HG02610 (cell line): ENCODE measurements at regions not wholly inside any gene's neighbourhood (a gene's known extent, or its start where the extent isn't known, plus 50 kb on each side); places are given as distances from the start of the nearest gene placed in this dataset.
A peak's percentile ranks its signal among the peaks of the same experiment; 100 is the strongest.

ENCODE experiments used
- ATAC-seq: cut with Tn5 transposase; IDR thresholded peaks from one replicate; pipeline ENCODE4 v1.9.1; 2021; ENCODE audit warnings: mild to moderate bottlenecking, moderate library complexity; ENCODE audit not compliant: unreplicated experiment

GRCh38 chr11:30089921-30090320 is 73.1 kb upstream of the KCNA4 start:
- no peak for ATAC-seq

GRCh38 chr11:30091246-30091645 is 74.4 kb upstream of the KCNA4 start:
- ATAC-seq, result no peak

- no peak for ATAC-seq
These were observed 74.9 kb upstream of the KCNA4 start for GRCh38 chr11:30091737-30092136.

GRCh38 chr11:30092518-30092917 is 75.7 kb upstream of the KCNA4 start:
- no peak for ATAC-seq

- ATAC-seq, result no peak
These were observed 83.7 kb upstream of the KCNA4 start for GRCh38 chr11:30100495-30100894.

- ATAC-seq, result no peak
These were observed 89.7 kb upstream of the KCNA4 start for GRCh38 chr11:30106222-30107181.

GRCh38 chr11:30107899-30108298 is 91.1 kb upstream of the KCNA4 start:
- ATAC-seq, result no peak

- no peak for ATAC-seq
These were observed 92.9 kb upstream of the KCNA4 start for GRCh38 chr11:30109774-30110173.

GRCh38 chr11:30110691-30111090 is 93.9 kb upstream of the KCNA4 start:
- ATAC-seq, result no peak

GRCh38 chr11:30111786-30112185 is 95.0 kb upstream of the KCNA4 start:
- ATAC-seq, result no peak

GRCh38 chr11:30113326-30113898 is 96.6 kb upstream of the KCNA4 start:
- no peak for ATAC-seq

- no peak for ATAC-seq
These were observed 99.7 kb upstream of the KCNA4 start for GRCh38 chr11:30116512-30116911.

- no peak for ATAC-seq
These were observed 103.3 kb upstream of the KCNA4 start for GRCh38 chr11:30120045-30120589.

GRCh38 chr11:30125456-30125855 is 105.4 kb upstream of the FSHB start:
- ATAC-seq, result no peak

GRCh38 chr11:30128269-30128932 is 102.4 kb upstream of the FSHB start:
- no peak for ATAC-seq

- peak; percentile 70 for ATAC-seq
These were observed 99.3 kb upstream of the FSHB start for GRCh38 chr11:30131535-30131934.

GRCh38 chr11:30133281-30133680 is 97.5 kb upstream of the FSHB start:
- no peak for ATAC-seq

- ATAC-seq, result peak; percentile 64
These were observed 87.6 kb upstream of the FSHB start for GRCh38 chr11:30143098-30143705.

- ATAC-seq, result no peak
These were observed 83.5 kb upstream of the FSHB start for GRCh38 chr11:30147293-30147692.

- ATAC-seq, result no peak
These were observed 80.8 kb upstream of the FSHB start for GRCh38 chr11:30149998-30150397.

- no peak for ATAC-seq
These were observed 80.4 kb upstream of the FSHB start for GRCh38 chr11:30150425-30150824.
